ENCODE measurements at regions not wholly inside any gene's neighbourhood (a gene's known extent, or its start where the extent isn't known, plus 50 kb on each side); places are given as distances from the start of the nearest gene placed in this dataset.

DNA sequence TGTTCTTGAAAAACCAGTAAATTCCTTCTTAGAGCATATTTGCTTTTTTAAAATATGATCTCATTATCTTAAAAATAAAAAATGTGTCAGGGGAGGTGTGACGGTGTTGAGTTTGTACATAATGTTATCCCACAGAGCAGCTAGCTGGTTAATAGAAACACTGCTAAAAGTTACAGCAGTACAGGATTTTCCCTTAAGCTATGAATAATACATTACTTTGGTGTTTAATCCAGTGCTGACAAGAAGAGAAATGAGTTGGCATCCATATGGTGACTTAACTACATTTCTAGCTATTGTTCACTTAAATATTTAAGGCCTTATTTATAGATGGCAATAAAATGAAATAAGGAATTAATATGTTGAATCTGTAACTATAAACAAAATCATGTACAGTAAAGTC is 883.1 kb downstream of the CDH18 start:
- H3K27ac ChIP-seq (ENCODE audit: insufficient read depth, low read length): no peak overlapping the region
- H3K9me3 ChIP-seq (ENCODE audit: control insufficient read depth, insufficient read depth, low read depth, low read length): no peaks in the 10 kb centered on the region
- H3K9ac ChIP-seq (ENCODE audit: insufficient read depth, low read length): no peak overlapping the region
- no peaks in the 10 kb centered on the region for H3K4me1 ChIP-seq (ENCODE audit: control insufficient read depth, extremely low read depth, insufficient read depth, low read length)
- no peak overlapping the region for H2AFZ ChIP-seq (ENCODE audit: low read length)
- no peaks in the 10 kb centered on the region for H3K79me2 ChIP-seq (ENCODE audit: control insufficient read depth, insufficient read depth, low read length)
- TF ChIP-seq EZH2 (IDR thresholded peaks at IDR 0.05; ENCODE audit: low read length, missing control alignments): no peak
- TF ChIP-seq CTCF (conservative IDR thresholded peaks at IDR 0.05 in 1 of 2, IDR thresholded peaks at IDR 0.05 in 1 of 2; ENCODE audit: low read depth in 1 of 2, low read length in 2 of 2): no peak
- H3K4me3 ChIP-seq (replicated peaks in 1 of 4; ENCODE audit: control extremely low read depth in 1 of 4, insufficient read depth in 1 of 4, low read depth in 3 of 4, low read length in 4 of 4): no peak overlapping the region
- no peaks in the 10 kb centered on the region for H3K36me3 ChIP-seq (ENCODE audit: control insufficient read depth, insufficient read depth, low read length)
- DNase-seq (ENCODE audit: low read depth in 2 of 2): no peak
- H3K4me2 ChIP-seq (ENCODE audit: extremely low read depth, insufficient read depth, low read length): no peak overlapping the region
- no peaks in the 10 kb centered on the region for H4K20me1 ChIP-seq (ENCODE audit: control insufficient read depth, extremely low read depth, insufficient read depth, low read length)
- H3K27me3 ChIP-seq (ENCODE audit: control insufficient read depth, insufficient read depth, low read length): no peaks in the 10 kb centered on the region

- Histone ChIP-seq H2AFZ (ENCODE audit: low read length) (no peak overlapping the region), H3K79me2 (ENCODE audit: control insufficient read depth, insufficient read depth, low read length) (no peaks in the 10 kb centered on the region), H3K9ac (ENCODE audit: insufficient read depth, low read length) (no peak overlapping the region), H3K27me3 (ENCODE audit: control insufficient read depth, insufficient read depth, low read length) (no peaks in the 10 kb centered on the region), H3K27ac (ENCODE audit: insufficient read depth, low read length) (no peak overlapping the region), H3K4me1 (ENCODE audit: control insufficient read depth, extremely low read depth, insufficient read depth, low read length) (no peaks in the 10 kb centered on the region), H3K36me3 (ENCODE audit: control insufficient read depth, insufficient read depth, low read length) (no peaks in the 10 kb centered on the region), H3K9me3 (ENCODE audit: control insufficient read depth, insufficient read depth, low read depth, low read length) (no peaks in the 10 kb centered on the region), H3K4me2 (ENCODE audit: extremely low read depth, insufficient read depth, low read length) (no peak overlapping the region), H4K20me1 (ENCODE audit: control insufficient read depth, extremely low read depth, insufficient read depth, low read length) (no peaks in the 10 kb centered on the region), H3K4me3 (replicated peaks in 1 of 4; ENCODE audit: control extremely low read depth in 1 of 4, insufficient read depth in 1 of 4, low read depth in 3 of 4, low read length in 4 of 4) (no peak overlapping the region)
- TF ChIP-seq CTCF (conservative IDR thresholded peaks at IDR 0.05 in 1 of 2, IDR thresholded peaks at IDR 0.05 in 1 of 2; ENCODE audit: low read depth in 1 of 2, low read length in 2 of 2): no peak
- no peak for TF ChIP-seq EZH2 (IDR thresholded peaks at IDR 0.05; ENCODE audit: low read length, missing control alignments)
- DNase-seq (ENCODE audit: low read depth in 2 of 2): no peak
These were observed 865.1 kb downstream of the CDH18 start for GRCh38 chr5:19122923-19123322.

DNA sequence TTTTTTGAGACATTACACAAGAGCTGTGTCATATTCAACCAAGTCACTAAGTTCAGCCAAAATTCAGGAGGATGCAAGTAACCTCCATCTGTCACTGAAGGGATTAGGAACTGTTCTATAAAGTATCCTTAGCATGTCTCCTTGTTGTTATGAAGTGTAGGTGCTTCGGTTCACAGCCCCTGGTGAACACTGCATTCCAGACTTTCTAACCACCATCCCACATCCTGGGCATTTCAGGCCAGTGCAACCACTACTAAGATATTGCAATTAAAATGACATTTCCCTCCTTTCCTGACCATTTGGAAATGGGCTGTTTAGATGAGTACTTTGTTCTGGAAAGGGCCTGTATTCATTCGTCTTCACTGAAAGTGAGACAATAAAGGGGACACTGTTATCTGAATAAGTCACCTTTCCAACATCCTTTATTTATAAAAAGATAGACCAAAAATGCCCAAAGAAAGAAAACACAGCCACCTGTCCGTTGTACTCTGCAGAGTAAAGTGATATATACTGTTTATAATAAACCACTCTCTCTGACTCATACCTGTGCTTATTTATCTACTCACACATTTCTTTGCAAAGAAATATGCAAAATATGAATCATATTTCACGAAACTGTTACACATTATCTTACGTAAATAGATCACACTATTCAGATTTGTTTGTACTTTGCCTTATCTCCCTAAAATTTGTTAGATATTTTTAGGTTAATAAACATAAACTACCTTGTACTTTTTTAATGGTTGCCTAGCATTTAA is 861.9 kb downstream of the CDH18 start:
- no peak overlapping the region for H3K4me2 ChIP-seq (ENCODE audit: extremely low read depth, insufficient read depth, low read length)
- no peak overlapping the region for H2AFZ ChIP-seq (ENCODE audit: low read length)
- no peaks in the 10 kb centered on the region for H3K27me3 ChIP-seq (ENCODE audit: control insufficient read depth, insufficient read depth, low read length)
- H4K20me1 ChIP-seq (ENCODE audit: control insufficient read depth, extremely low read depth, insufficient read depth, low read length): no peaks in the 10 kb centered on the region
- no peak overlapping the region for H3K4me3 ChIP-seq (replicated peaks in 1 of 4; ENCODE audit: control extremely low read depth in 1 of 4, insufficient read depth in 1 of 4, low read depth in 3 of 4, low read length in 4 of 4)
- H3K9me3 ChIP-seq (ENCODE audit: control insufficient read depth, insufficient read depth, low read depth, low read length): no peaks in the 10 kb centered on the region
- no peaks in the 10 kb centered on the region for H3K79me2 ChIP-seq (ENCODE audit: control insufficient read depth, insufficient read depth, low read length)
- no peaks in the 10 kb centered on the region for H3K36me3 ChIP-seq (ENCODE audit: control insufficient read depth, insufficient read depth, low read length)
- H3K4me1 ChIP-seq (ENCODE audit: control insufficient read depth, extremely low read depth, insufficient read depth, low read length): no peaks in the 10 kb centered on the region
- TF ChIP-seq CTCF (conservative IDR thresholded peaks at IDR 0.05 in 1 of 2, IDR thresholded peaks at IDR 0.05 in 1 of 2; ENCODE audit: low read depth in 1 of 2, low read length in 2 of 2) (no peak), EZH2 (IDR thresholded peaks at IDR 0.05; ENCODE audit: low read length, missing control alignments) (no peak)
- H3K27ac ChIP-seq (ENCODE audit: insufficient read depth, low read length): no peak overlapping the region
- peak in 1 of 2 donors; percentile 2 for DNase-seq (ENCODE audit: low read depth in 2 of 2)
- no peak overlapping the region for H3K9ac ChIP-seq (ENCODE audit: insufficient read depth, low read length)
